GM12874 (cell line): ENCODE measurements at regions not wholly inside any gene's neighbourhood (a gene's known extent, or its start where the extent isn't known, plus 50 kb on each side); places are given as distances from the start of the nearest gene placed in this dataset.

Source experiments
- CTCF ChIP-seq: IDR thresholded peaks from 2 replicates; pipeline ENCODE4 v1.5.1; 2011; ENCODE audit warnings: low read depth, mild to moderate bottlenecking, control low read depth, low read length, moderate library complexity; ENCODE audit not compliant: insufficient read depth

- TF ChIP-seq CTCF: no peak
Observed at GRCh38 chr15:72859017-72859756, 75.6 kb upstream of the ADPGK start.

GRCh38 chr15:72858205-72858604 lies 74.6 kb upstream of the ADPGK start:
- TF ChIP-seq CTCF: no peak

GRCh38 chr15:72857331-72858063 lies 73.9 kb upstream of the ADPGK start:
- TF ChIP-seq CTCF: no peak

GRCh38 chr15:72856549-72857040 lies 73.0 kb upstream of the ADPGK start:
- no peak for TF ChIP-seq CTCF

- TF ChIP-seq CTCF: no peak
Observed at GRCh38 chr15:72855791-72856190, 72.2 kb upstream of the ADPGK start.

- no peak for TF ChIP-seq CTCF
Observed at GRCh38 chr15:72852273-72852672, 68.7 kb upstream of the ADPGK start.

GRCh38 chr15:72851586-72851985 lies 68.0 kb upstream of the ADPGK start:
- no peak for TF ChIP-seq CTCF
